ENCODE measurements at regions not wholly inside any gene's neighbourhood (a gene's known extent, or its start where the extent isn't known, plus 50 kb on each side); places are given as distances from the start of the nearest gene placed in this dataset.

GRCh38 chr6:106918115-106918514 is 56.4 kb downstream of the CD24 start:
- peaks cover 10% of the 10 kb centered on the region for H3K27me3 Mint-ChIP-seq (ENCODE audit: low read depth)
- no peak for DNase-seq (ENCODE audit: low spot score)
- no peaks in the 10 kb centered on the region for H3K36me3 Mint-ChIP-seq (ENCODE audit: low read depth)
- no peaks in the 10 kb centered on the region for H3K9me3 Mint-ChIP-seq
- no peak overlapping the region for H3K4me3 Mint-ChIP-seq (ENCODE audit: low read depth)
- no peaks in the 10 kb centered on the region for H3K4me1 Mint-ChIP-seq (ENCODE audit: low read depth)
- intact Hi-C loops (cut with micrococcal nuclease) = no loop called here
- H3K27ac Mint-ChIP-seq = no peak overlapping the region

- no peak for DNase-seq (ENCODE audit: low spot score)
- Mint-ChIP-seq H3K27ac (no peak overlapping the region), H3K27me3 (ENCODE audit: low read depth) (peaks cover 6% of the 10 kb centered on the region), H3K36me3 (ENCODE audit: low read depth) (no peaks in the 10 kb centered on the region), H3K4me1 (ENCODE audit: low read depth) (no peaks in the 10 kb centered on the region), H3K4me3 (ENCODE audit: low read depth) (no peak overlapping the region), H3K9me3 (no peaks in the 10 kb centered on the region)
- intact Hi-C loops (cut with micrococcal nuclease) = no loop called here
These were observed 57.6 kb downstream of the CD24 start for GRCh38 chr6:106916891-106917290.

DNA sequence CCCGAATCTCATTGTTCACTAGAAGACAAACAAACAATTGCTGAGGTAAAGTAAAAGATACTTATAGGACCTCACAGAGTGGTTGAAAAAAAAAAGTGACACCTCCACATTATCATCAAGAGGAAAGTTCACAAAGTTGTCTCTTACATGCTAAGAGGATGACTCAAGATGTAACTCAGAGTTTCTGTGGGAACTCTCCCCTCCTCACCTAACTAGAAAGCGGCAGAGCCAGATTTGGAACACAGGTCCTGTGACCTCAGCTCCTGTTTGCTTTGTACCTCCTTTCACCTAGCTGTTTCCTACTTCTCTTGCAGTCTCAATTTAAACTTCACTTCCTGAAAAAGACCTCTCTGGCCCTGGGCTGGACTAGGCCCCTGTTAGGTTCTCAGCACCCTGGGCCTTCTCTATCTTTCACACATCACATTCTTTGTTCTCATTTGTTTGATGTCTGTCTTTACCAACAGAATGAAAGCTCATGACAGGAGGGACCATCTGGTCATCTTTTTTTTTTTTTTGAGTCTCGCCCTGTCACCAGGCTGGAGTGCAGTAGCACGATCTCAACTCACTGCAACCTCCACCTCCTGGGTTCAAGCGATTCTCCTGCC is 60.8 kb downstream of the CD24 start:
- DNase-seq (ENCODE audit: low spot score) = no peak
- H3K36me3 Mint-ChIP-seq (ENCODE audit: low read depth) = no peaks in the 10 kb centered on the region
- H3K4me1 Mint-ChIP-seq (ENCODE audit: low read depth) = no peaks in the 10 kb centered on the region
- H3K27me3 Mint-ChIP-seq (ENCODE audit: low read depth) = peaks cover 9% of the 10 kb centered on the region
- no peak overlapping the region for H3K27ac Mint-ChIP-seq
- no peak overlapping the region for H3K4me3 Mint-ChIP-seq (ENCODE audit: low read depth)
- intact Hi-C loops (cut with micrococcal nuclease) = no loop called here
- no peaks in the 10 kb centered on the region for H3K9me3 Mint-ChIP-seq

DNA sequence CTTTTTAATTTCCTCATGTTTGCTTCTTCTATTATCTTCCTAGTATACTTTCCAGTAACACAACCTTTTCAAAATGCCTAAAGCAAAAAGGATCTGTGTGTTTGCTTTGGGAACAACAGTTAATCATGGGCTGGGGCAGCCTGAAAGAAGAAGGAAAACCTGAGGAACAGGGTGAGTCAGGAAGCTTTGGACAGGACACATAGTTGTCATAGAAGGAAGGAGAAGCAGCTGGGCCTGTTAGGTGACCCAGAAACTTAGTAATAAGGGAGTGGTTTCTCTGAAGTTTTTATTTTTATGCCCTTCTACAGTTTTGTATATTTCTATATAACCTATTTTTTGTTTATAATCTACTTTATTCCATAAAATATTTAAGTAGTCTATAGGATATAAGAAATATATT is 61.4 kb downstream of the CD24 start:
- intact Hi-C loops (cut with micrococcal nuclease) = no loop called here
- Mint-ChIP-seq H3K9me3 (no peaks in the 10 kb centered on the region), H3K36me3 (ENCODE audit: low read depth) (no peaks in the 10 kb centered on the region), H3K27me3 (ENCODE audit: low read depth) (peaks cover 5% of the 10 kb centered on the region), H3K4me1 (ENCODE audit: low read depth) (no peaks in the 10 kb centered on the region), H3K4me3 (ENCODE audit: low read depth) (no peak overlapping the region), H3K27ac (no peak overlapping the region)
- no peak for DNase-seq (ENCODE audit: low spot score)

- intact Hi-C loops (cut with micrococcal nuclease) = no loop called here
- no peaks in the 10 kb centered on the region for H3K9me3 Mint-ChIP-seq
- H3K4me3 Mint-ChIP-seq (ENCODE audit: low read depth) = no peak overlapping the region
- H3K36me3 Mint-ChIP-seq (ENCODE audit: low read depth) = no peaks in the 10 kb centered on the region
- no peaks in the 10 kb centered on the region for H3K4me1 Mint-ChIP-seq (ENCODE audit: low read depth)
- no peak for DNase-seq (ENCODE audit: low spot score)
- peaks cover 5% of the 10 kb centered on the region for H3K27me3 Mint-ChIP-seq (ENCODE audit: low read depth)
- no peak overlapping the region for H3K27ac Mint-ChIP-seq
These were observed 62.4 kb downstream of the CD24 start for GRCh38 chr6:106912091-106912490.

DNA sequence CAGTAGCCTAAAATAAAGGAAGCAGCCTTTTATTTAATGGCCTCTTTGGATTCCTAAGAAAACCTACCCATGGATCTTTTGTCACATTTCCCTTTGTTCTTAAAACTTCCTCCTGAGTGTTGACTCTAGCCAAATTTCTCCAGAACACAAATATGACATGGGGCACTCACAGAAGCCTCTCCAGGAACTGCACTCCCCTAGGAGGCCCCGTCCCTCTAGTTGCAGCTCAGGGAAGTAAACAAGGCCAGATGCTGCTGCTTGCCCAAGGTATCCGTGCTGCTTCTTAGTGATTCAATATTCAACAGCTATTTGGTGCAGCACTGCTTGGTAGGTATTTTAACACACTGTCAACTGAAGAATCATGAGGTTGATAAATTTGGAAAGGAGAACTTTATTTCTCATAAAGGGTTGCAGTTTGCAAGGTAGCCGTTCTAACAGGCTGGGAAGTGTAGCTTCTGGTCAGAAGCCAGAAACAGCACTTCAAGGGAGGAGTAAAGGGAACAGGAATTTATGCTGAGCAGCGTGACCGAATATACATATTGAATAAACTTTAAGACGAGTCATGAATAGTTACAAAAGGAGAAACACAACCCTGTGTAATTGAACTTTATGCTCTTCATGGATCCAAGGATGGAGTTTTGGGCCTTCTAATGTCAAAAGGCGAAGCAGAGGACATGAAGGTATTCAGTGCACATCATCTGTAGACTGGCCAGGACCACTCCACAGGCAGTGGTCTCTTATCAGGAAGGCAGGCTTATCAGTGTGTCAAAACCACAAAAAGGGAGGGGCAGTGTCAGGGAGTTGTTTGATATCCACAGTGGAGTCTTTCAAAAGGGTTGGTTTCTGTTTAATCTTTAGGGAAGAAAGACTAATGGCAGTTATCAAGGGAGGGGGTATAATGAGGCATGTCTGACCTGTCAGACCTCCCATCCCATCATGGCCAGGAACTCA is 63.3 kb downstream of the CD24 start:
- DNase-seq (ENCODE audit: low spot score) = no peak
- H3K27me3 Mint-ChIP-seq (ENCODE audit: low read depth) = peaks cover 5% of the 10 kb centered on the region

GRCh38 chr6:106908386-106908840 is 66.1 kb downstream of the CD24 start:
- Mint-ChIP-seq H3K4me3 (ENCODE audit: low read depth) (no peak overlapping the region), H3K36me3 (ENCODE audit: low read depth) (no peaks in the 10 kb centered on the region), H3K27ac (no peak overlapping the region), H3K27me3 (ENCODE audit: low read depth) (peaks cover 7% of the 10 kb centered on the region), H3K9me3 (no peaks in the 10 kb centered on the region), H3K4me1 (ENCODE audit: low read depth) (no peaks in the 10 kb centered on the region)
- no peak for DNase-seq (ENCODE audit: low spot score)
- intact Hi-C loops (cut with micrococcal nuclease) = no loop called here

More for the DNA sequence above, 63.3 kb downstream of the CD24 start:
- Mint-ChIP-seq H3K4me1 (ENCODE audit: low read depth) (no peaks in the 10 kb centered on the region), H3K27ac (no peak overlapping the region), H3K4me3 (ENCODE audit: low read depth) (no peak overlapping the region), H3K9me3 (no peaks in the 10 kb centered on the region), H3K36me3 (ENCODE audit: low read depth) (no peaks in the 10 kb centered on the region)
- intact Hi-C loops (cut with micrococcal nuclease) = no loop called here

DNA sequence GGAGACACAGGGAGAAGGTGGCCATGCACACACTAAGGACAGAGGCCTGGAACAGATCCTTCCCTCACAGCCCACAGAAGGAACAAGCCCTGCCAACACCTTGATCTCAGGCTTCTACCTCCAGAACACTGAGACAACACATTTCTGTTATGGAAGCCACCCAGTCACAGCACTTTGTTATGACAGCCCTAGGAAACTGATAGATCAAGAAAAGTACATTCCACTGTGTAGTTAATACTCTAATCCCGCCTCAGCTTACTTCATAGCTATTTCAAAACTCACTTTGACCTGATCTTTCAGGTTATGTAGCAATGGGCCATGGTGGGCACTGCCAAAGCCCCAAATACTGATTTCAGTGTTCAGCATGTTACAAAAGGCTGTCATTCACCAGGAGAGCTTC is 66.8 kb downstream of the CD24 start:
- Mint-ChIP-seq H3K36me3 (ENCODE audit: low read depth) (no peaks in the 10 kb centered on the region), H3K27me3 (ENCODE audit: low read depth) (peaks cover 10% of the 10 kb centered on the region), H3K9me3 (no peaks in the 10 kb centered on the region), H3K27ac (no peak overlapping the region), H3K4me1 (ENCODE audit: low read depth) (no peaks in the 10 kb centered on the region), H3K4me3 (ENCODE audit: low read depth) (no peak overlapping the region)
- intact Hi-C loops (cut with micrococcal nuclease) = no loop called here
- DNase-seq (ENCODE audit: low spot score) = no peak

GRCh38 chr6:106906232-106906631 is 68.3 kb downstream of the CD24 start:
- Mint-ChIP-seq H3K27ac (no peak overlapping the region), H3K4me1 (ENCODE audit: low read depth) (no peaks in the 10 kb centered on the region), H3K9me3 (no peaks in the 10 kb centered on the region), H3K4me3 (ENCODE audit: low read depth) (no peak overlapping the region), H3K27me3 (ENCODE audit: low read depth) (peaks cover 10% of the 10 kb centered on the region), H3K36me3 (ENCODE audit: low read depth) (no peaks in the 10 kb centered on the region)
- intact Hi-C loops (cut with micrococcal nuclease) = no loop called here
- DNase-seq (ENCODE audit: low spot score) = no peak

- Mint-ChIP-seq H3K9me3 (no peaks in the 10 kb centered on the region), H3K36me3 (ENCODE audit: low read depth) (no peaks in the 10 kb centered on the region), H3K27ac (no peak overlapping the region), H3K4me1 (ENCODE audit: low read depth) (no peaks in the 10 kb centered on the region), H3K4me3 (ENCODE audit: low read depth) (no peak overlapping the region), H3K27me3 (ENCODE audit: low read depth) (peaks cover 6% of the 10 kb centered on the region)
- intact Hi-C loops (cut with micrococcal nuclease) = no loop called here
- DNase-seq (ENCODE audit: low spot score) = no peak
These were observed 71.2 kb downstream of the CD24 start for GRCh38 chr6:106903299-106903698.

GRCh38 chr6:106901062-106901461 is 73.5 kb downstream of the CD24 start:
- Mint-ChIP-seq H3K27ac (no peak overlapping the region), H3K27me3 (ENCODE audit: low read depth) (peaks cover 6% of the 10 kb centered on the region), H3K4me1 (ENCODE audit: low read depth) (no peaks in the 10 kb centered on the region), H3K36me3 (ENCODE audit: low read depth) (no peaks in the 10 kb centered on the region), H3K9me3 (no peaks in the 10 kb centered on the region), H3K4me3 (ENCODE audit: low read depth) (no peak overlapping the region)
- DNase-seq (ENCODE audit: low spot score) = no peak
- intact Hi-C loops (cut with micrococcal nuclease) = no loop called here

- Mint-ChIP-seq H3K27ac (no peak overlapping the region), H3K27me3 (ENCODE audit: low read depth) (peaks cover 6% of the 10 kb centered on the region), H3K4me3 (ENCODE audit: low read depth) (no peak overlapping the region), H3K4me1 (ENCODE audit: low read depth) (no peaks in the 10 kb centered on the region), H3K9me3 (no peaks in the 10 kb centered on the region), H3K36me3 (ENCODE audit: low read depth) (no peaks in the 10 kb centered on the region)
- DNase-seq (ENCODE audit: low spot score) = no peak
- intact Hi-C loops (cut with micrococcal nuclease) = no loop called here
These were observed 74.8 kb downstream of the CD24 start for GRCh38 chr6:106899697-106900096.

DNA sequence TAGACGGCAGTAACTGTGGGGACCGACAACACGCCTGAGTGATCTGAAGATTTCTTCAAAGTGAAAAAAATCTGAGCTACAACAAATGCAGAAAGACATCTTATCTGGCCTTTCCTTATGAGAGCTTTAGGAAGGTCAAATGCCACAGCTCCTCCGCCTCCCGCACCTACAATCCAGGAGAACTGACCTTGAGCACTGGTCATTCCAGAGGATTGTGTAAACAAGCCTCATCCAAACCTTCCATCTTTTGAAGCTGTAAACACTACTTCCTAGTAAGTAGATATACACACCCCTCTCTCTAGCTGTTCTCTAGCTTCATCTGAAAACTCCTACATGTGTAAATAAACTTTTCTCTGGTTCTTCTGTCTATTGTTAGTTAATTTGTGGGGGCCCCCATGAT is 76.9 kb downstream of the CD24 start:
- H3K27me3 Mint-ChIP-seq (ENCODE audit: low read depth) = peaks cover 4% of the 10 kb centered on the region
- no peaks in the 10 kb centered on the region for H3K4me1 Mint-ChIP-seq (ENCODE audit: low read depth)
- H3K4me3 Mint-ChIP-seq (ENCODE audit: low read depth) = no peak overlapping the region

More for the DNA sequence above, 76.9 kb downstream of the CD24 start:
- no peak overlapping the region for H3K27ac Mint-ChIP-seq
- no peaks in the 10 kb centered on the region for H3K9me3 Mint-ChIP-seq
- DNase-seq (ENCODE audit: low spot score) = no peak
- no peaks in the 10 kb centered on the region for H3K36me3 Mint-ChIP-seq (ENCODE audit: low read depth)
- intact Hi-C loops (cut with micrococcal nuclease) = no loop called here
